ENCODE measurements at regions not wholly inside any gene's neighbourhood (a gene's known extent, or its start where the extent isn't known, plus 50 kb on each side); places are given as distances from the start of the nearest gene placed in this dataset.

- DNase-seq (ENCODE audit: low read depth): no peak
- no peak overlapping the region for H3K4me3 ChIP-seq (ENCODE audit: low read depth, low read length)
- TF ChIP-seq POLR2A (IDR thresholded peaks at IDR 0.05; ENCODE audit: extremely low read depth, insufficient read length) (no peak), CTCF (IDR thresholded peaks at IDR 0.05; ENCODE audit: low read depth, low read length) (no peak), MAX (IDR thresholded peaks at IDR 0.05; ENCODE audit: low read depth, low read length) (no peak), MYC (IDR thresholded peaks at IDR 0.05; ENCODE audit: low read depth, low read length) (no peak)
Measured at GRCh38 chrX:108795240-108795639, 58.9 kb upstream of the IRS4 start.

Data from NB4 (cell line).